NB4 (cell line): ENCODE measurements at regions not wholly inside any gene's neighbourhood (a gene's known extent, or its start where the extent isn't known, plus 50 kb on each side); places are given as distances from the start of the nearest gene placed in this dataset.

Experiments
- CTCF ChIP-seq: IDR thresholded peaks from one replicate; pipeline ENCODE4 v1.5.1; 2012; ENCODE audit warnings: low read depth, low read length
- POLR2A ChIP-seq: IDR thresholded peaks from 2 replicates; pipeline ENCODE4 v1.6.1; 2011; ENCODE audit warnings: mild to moderate bottlenecking; ENCODE audit not compliant: insufficient read length; ENCODE audit errors: extremely low read depth

- no peak for TF ChIP-seq POLR2A
- TF ChIP-seq CTCF, result no peak
These were observed 241.7 kb upstream of the CAMK1G start for GRCh38 chr1:209341673-209342420.
